ENCODE measurements at regions not wholly inside any gene's neighbourhood (a gene's known extent, or its start where the extent isn't known, plus 50 kb on each side); places are given as distances from the start of the nearest gene placed in this dataset.

DNA sequence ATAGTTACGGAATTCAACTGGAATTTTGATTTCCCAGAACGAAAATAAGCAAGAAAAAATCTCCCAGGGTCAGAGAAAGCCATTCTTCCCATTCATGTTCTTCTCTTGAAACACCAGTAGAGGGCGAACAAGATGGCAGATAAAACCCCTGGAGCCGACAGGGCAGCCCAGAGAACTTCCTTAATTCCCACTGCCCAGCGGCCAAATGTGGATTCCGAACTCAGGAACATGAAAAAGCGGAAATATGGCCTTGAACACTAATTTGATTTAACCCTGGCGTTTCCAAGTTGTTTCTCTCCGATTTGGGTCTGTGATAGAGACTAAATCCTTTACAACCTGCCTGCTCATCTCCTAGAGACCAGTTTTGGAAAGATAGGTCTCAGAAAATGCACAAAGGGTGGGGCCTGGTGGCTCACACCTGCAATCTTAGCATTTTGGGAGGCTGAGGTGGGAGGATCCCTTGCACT, 100.7 kb upstream of the WAC start:
- peak; percentile 86 for TF ChIP-seq RAD21 (IDR thresholded peaks at IDR 0.05; ENCODE audit: low read depth)
- TF ChIP-seq TCF12 (IDR thresholded peaks at IDR 0.05; ENCODE audit: low read depth), result no peak
- TF ChIP-seq, protein P1, sequence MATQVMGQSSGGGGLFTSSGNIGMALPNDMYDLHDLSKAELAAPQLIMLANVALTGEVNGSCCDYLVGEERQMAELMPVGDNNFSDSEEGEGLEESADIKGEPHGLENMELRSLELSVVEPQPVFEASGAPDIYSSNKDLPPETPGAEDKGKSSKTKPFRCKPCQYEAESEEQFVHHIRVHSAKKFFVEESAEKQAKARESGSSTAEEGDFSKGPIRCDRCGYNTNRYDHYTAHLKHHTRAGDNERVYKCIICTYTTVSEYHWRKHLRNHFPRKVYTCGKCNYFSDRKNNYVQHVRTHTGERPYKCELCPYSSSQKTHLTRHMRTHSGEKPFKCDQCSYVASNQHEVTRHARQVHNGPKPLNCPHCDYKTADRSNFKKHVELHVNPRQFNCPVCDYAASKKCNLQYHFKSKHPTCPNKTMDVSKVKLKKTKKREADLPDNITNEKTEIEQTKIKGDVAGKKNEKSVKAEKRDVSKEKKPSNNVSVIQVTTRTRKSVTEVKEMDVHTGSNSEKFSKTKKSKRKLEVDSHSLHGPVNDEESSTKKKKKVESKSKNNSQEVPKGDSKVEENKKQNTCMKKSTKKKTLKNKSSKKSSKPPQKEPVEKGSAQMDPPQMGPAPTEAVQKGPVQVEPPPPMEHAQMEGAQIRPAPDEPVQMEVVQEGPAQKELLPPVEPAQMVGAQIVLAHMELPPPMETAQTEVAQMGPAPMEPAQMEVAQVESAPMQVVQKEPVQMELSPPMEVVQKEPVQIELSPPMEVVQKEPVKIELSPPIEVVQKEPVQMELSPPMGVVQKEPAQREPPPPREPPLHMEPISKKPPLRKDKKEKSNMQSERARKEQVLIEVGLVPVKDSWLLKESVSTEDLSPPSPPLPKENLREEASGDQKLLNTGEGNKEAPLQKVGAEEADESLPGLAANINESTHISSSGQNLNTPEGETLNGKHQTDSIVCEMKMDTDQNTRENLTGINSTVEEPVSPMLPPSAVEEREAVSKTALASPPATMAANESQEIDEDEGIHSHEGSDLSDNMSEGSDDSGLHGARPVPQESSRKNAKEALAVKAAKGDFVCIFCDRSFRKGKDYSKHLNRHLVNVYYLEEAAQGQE (IDR thresholded peaks at IDR 0.05; ENCODE audit: low read depth), result no peak
- TF ChIP-seq YY1 (IDR thresholded peaks at IDR 0.05; ENCODE audit: low read depth), result peak; percentile 19; the same call in 1 of the 2 replicates
- no peak for TF ChIP-seq TEAD4 (IDR thresholded peaks at IDR 0.05)
- TF ChIP-seq, protein P2, sequence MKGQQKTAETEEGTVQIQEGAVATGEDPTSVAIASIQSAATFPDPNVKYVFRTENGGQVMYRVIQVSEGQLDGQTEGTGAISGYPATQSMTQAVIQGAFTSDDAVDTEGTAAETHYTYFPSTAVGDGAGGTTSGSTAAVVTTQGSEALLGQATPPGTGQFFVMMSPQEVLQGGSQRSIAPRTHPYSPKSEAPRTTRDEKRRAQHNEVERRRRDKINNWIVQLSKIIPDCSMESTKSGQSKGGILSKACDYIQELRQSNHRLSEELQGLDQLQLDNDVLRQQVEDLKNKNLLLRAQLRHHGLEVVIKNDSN (IDR thresholded peaks at IDR 0.05), result no peak
- no peak for TF ChIP-seq ZBTB7A (IDR thresholded peaks at IDR 0.05; ENCODE audit: low read depth)
- TF ChIP-seq NFIC (IDR thresholded peaks at IDR 0.05), result no peak

DNA sequence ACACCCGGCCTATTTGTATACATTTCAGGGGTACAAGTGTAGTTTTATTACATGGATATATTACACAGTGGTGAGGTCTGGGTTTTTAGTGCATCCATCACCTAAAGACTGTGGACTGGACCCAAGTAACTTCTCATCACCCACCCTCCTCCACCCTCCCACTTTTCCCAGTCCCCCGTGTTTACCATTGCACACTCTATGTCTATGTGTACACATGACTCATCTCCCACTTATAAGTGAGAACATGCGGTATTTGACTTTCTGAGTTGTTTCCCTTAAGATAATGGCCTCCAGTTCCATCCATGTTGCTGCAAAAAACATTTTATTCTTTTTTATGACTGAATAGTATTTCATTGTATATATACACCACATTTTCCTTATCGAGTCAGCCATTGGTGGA, 98.9 kb upstream of the WAC start:
- TF ChIP-seq NFIC (IDR thresholded peaks at IDR 0.05), result no peak
- no peak for TF ChIP-seq RAD21 (IDR thresholded peaks at IDR 0.05; ENCODE audit: low read depth)

DNA sequence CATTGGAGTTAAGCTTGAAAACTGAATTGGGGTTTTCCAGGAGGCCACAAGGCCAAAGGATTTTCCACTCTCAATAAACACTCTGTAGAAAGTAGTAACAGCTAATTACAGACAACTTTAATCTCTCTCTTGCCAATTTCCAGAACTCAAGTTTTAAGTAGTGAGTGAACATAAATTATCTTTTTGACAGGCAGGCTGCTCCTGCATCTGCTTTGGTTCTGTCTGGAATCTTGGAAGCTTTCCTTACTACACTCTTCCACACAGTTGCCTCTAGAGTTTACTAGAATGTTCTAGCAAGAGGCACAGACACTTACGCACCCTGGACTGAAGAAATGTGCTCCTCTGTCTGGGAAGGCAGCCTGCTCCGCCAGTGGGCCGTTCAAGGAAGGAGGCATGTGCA, 90.5 kb upstream of the WAC start:
- TF ChIP-seq, protein P1 (IDR thresholded peaks at IDR 0.05; ENCODE audit: low read depth), result no peak
- no peak for TF ChIP-seq EGR1 (IDR thresholded peaks at IDR 0.05)
- no peak for TF ChIP-seq CREB1 (IDR thresholded peaks at IDR 0.05; ENCODE audit: low read depth)
- no peak for TF ChIP-seq CEBPB (IDR thresholded peaks at IDR 0.05)
- no peak for TF ChIP-seq ZBTB7A (IDR thresholded peaks at IDR 0.05; ENCODE audit: low read depth)
- no peak for TF ChIP-seq YY1 (IDR thresholded peaks at IDR 0.05; ENCODE audit: low read depth)
- TF ChIP-seq TEAD4 (IDR thresholded peaks at IDR 0.05), result no peak
- no peak for TF ChIP-seq FOXM1 (IDR thresholded peaks at IDR 0.05; ENCODE audit: borderline replicate concordance, low read depth)
- TF ChIP-seq, protein P3, sequence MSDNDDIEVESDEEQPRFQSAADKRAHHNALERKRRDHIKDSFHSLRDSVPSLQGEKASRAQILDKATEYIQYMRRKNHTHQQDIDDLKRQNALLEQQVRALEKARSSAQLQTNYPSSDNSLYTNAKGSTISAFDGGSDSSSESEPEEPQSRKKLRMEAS (IDR thresholded peaks at IDR 0.05), result no peak
- no peak for TF ChIP-seq RAD21 (IDR thresholded peaks at IDR 0.05; ENCODE audit: low read depth)
- no peak for TF ChIP-seq TAF1 (IDR thresholded peaks at IDR 0.05; ENCODE audit: low read depth)

DNA sequence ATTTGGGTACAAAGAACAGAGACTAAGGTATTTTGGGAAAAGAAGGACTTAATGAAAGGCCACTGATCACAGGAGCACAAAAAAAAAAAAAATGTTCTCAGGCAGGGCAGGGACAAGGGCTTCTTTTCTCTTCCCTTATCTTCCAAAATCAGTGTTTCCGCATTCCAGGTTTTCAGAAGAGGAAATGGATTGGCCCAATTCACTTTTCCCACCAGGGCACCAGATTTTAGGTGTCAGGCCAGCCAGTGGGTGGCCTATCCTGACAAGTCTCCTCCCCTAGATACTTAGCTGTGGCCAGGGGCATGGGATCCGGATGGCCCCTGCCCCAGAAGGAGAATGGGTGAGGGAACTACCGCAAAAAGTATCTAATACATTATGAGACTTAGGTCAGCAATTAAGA, 88.9 kb upstream of the WAC start:
- TF ChIP-seq, protein P3 (IDR thresholded peaks at IDR 0.05), result no peak
- TF ChIP-seq TCF12 (IDR thresholded peaks at IDR 0.05; ENCODE audit: low read depth) (no peak), FOXM1 (IDR thresholded peaks at IDR 0.05; ENCODE audit: borderline replicate concordance, low read depth) (no peak), ZBTB7A (IDR thresholded peaks at IDR 0.05; ENCODE audit: low read depth) (no peak), EGR1 (IDR thresholded peaks at IDR 0.05) (no peak), YY1 (IDR thresholded peaks at IDR 0.05; ENCODE audit: low read depth) (no peak), RAD21 (IDR thresholded peaks at IDR 0.05; ENCODE audit: low read depth) (no peak), CEBPB (IDR thresholded peaks at IDR 0.05) (no peak), TAF1 (IDR thresholded peaks at IDR 0.05; ENCODE audit: low read depth) (no peak), NFIC (IDR thresholded peaks at IDR 0.05) (no peak), CREB1 (IDR thresholded peaks at IDR 0.05; ENCODE audit: low read depth) (no peak)
- TF ChIP-seq, protein P1 (IDR thresholded peaks at IDR 0.05; ENCODE audit: low read depth), result no peak
- TF ChIP-seq, protein P2 (IDR thresholded peaks at IDR 0.05), result no peak

DNA sequence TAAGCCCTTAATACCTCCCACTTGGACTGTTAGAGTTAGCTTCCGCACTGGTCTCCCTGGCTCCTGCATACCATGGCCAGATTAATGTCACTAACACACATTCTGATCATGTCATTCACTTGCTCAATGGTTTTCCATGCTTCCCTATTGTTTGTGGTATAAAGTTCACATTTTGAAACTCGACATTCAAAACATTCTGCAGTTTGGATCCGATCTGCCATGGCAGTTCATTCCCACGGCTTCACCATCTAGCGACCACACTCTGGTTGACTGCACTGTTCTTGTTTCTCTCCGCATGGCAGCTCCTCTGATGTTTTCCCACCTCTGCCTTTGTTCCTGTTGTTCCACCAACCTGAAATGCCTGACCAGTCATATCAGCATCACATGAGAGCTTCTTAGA, 87.4 kb upstream of the WAC start:
- no peak for TF ChIP-seq TCF12 (IDR thresholded peaks at IDR 0.05; ENCODE audit: low read depth)
- TF ChIP-seq, protein P1 (IDR thresholded peaks at IDR 0.05; ENCODE audit: low read depth), result no peak
- no peak for TF ChIP-seq YY1 (IDR thresholded peaks at IDR 0.05; ENCODE audit: low read depth)
- TF ChIP-seq FOXM1 (IDR thresholded peaks at IDR 0.05; ENCODE audit: borderline replicate concordance, low read depth), result no peak
- TF ChIP-seq ZBTB7A (IDR thresholded peaks at IDR 0.05; ENCODE audit: low read depth), result no peak
- TF ChIP-seq TEAD4 (IDR thresholded peaks at IDR 0.05), result no peak
- no peak for TF ChIP-seq RAD21 (IDR thresholded peaks at IDR 0.05; ENCODE audit: low read depth)
- TF ChIP-seq NFIC (IDR thresholded peaks at IDR 0.05), result no peak
- TF ChIP-seq TAF1 (IDR thresholded peaks at IDR 0.05; ENCODE audit: low read depth), result no peak
- TF ChIP-seq EP300 (IDR thresholded peaks at IDR 0.05; ENCODE audit: borderline replicate concordance), result no peak
- TF ChIP-seq, protein P2 (IDR thresholded peaks at IDR 0.05), result no peak
- no peak for TF ChIP-seq CREB1 (IDR thresholded peaks at IDR 0.05; ENCODE audit: low read depth)
- TF ChIP-seq, protein P3 (IDR thresholded peaks at IDR 0.05), result no peak
- no peak for TF ChIP-seq EGR1 (IDR thresholded peaks at IDR 0.05)
- no peak for TF ChIP-seq CEBPB (IDR thresholded peaks at IDR 0.05)

All from Ishikawa (cell line).